Nephron progenitor cell (in vitro differentiated cells): ENCODE measurements at regions not wholly inside any gene's neighbourhood (a gene's known extent, or its start where the extent isn't known, plus 50 kb on each side); places are given as distances from the start of the nearest gene placed in this dataset.

Experiments
- DNase-seq: peaks from one replicate; pipeline ENCODE4 v3.0.0; 2021
- H3K27ac Mint-ChIP-seq: 2 replicates; pipeline ENCODE4 v1.8.0; 2021; ENCODE audit warnings: mild to moderate bottlenecking, moderate library complexity, mixed read lengths
- H3K27me3 Mint-ChIP-seq: 2 replicates; pipeline ENCODE4 v1.8.0; 2021; ENCODE audit warnings: mild to moderate bottlenecking, low read depth, mixed read lengths; ENCODE audit not compliant: poor library complexity
- H3K36me3 Mint-ChIP-seq: 2 replicates; pipeline ENCODE4 v1.8.0; 2021; ENCODE audit warnings: low read depth, mixed read lengths
- H3K4me1 Mint-ChIP-seq: 2 replicates; pipeline ENCODE4 v1.8.0; 2021; ENCODE audit warnings: mixed read lengths
- H3K4me3 Mint-ChIP-seq: 2 replicates; pipeline ENCODE4 v1.8.0; 2021; ENCODE audit warnings: mild to moderate bottlenecking, moderate library complexity, mixed read lengths
- H3K9me3 Mint-ChIP-seq: 2 replicates; pipeline ENCODE4 v1.8.0; 2021; ENCODE audit warnings: mild to moderate bottlenecking, moderate library complexity, mixed read lengths
- TF ChIP-seq, protein P1 (sequence below): fragments of 200-600 bp; sonication (generic); IDR thresholded peaks from 2 replicates; pipeline ENCODE4 v1.5.0; 2021; ENCODE audit warnings: antibody characterized with exemption

- no peak overlapping the region for H3K27ac Mint-ChIP-seq
- H3K27me3 Mint-ChIP-seq, result peaks cover 6% of the 10 kb centered on the region
- H3K4me3 Mint-ChIP-seq, result no peak overlapping the region
- no peaks in the 10 kb centered on the region for H3K36me3 Mint-ChIP-seq
- H3K4me1 Mint-ChIP-seq, result no peaks in the 10 kb centered on the region
- H3K9me3 Mint-ChIP-seq, result peaks cover 9% of the 10 kb centered on the region
- no peak for DNase-seq
- TF ChIP-seq, protein P1, sequence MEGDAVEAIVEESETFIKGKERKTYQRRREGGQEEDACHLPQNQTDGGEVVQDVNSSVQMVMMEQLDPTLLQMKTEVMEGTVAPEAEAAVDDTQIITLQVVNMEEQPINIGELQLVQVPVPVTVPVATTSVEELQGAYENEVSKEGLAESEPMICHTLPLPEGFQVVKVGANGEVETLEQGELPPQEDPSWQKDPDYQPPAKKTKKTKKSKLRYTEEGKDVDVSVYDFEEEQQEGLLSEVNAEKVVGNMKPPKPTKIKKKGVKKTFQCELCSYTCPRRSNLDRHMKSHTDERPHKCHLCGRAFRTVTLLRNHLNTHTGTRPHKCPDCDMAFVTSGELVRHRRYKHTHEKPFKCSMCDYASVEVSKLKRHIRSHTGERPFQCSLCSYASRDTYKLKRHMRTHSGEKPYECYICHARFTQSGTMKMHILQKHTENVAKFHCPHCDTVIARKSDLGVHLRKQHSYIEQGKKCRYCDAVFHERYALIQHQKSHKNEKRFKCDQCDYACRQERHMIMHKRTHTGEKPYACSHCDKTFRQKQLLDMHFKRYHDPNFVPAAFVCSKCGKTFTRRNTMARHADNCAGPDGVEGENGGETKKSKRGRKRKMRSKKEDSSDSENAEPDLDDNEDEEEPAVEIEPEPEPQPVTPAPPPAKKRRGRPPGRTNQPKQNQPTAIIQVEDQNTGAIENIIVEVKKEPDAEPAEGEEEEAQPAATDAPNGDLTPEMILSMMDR, result no peak
Observed at GRCh38 chr14:51401272-51401671, 161.2 kb downstream of the TMX1 start.

- TF ChIP-seq, protein P1, result no peak
- no peak overlapping the region for H3K4me3 Mint-ChIP-seq
- no peaks in the 10 kb centered on the region for H3K4me1 Mint-ChIP-seq
- H3K27me3 Mint-ChIP-seq, result peaks cover 6% of the 10 kb centered on the region
- peaks cover 12% of the 10 kb centered on the region for H3K9me3 Mint-ChIP-seq
- no peaks in the 10 kb centered on the region for H3K36me3 Mint-ChIP-seq
- no peak for DNase-seq
- no peak overlapping the region for H3K27ac Mint-ChIP-seq
Observed at GRCh38 chr14:51401756-51402155, 161.7 kb downstream of the TMX1 start.

DNA sequence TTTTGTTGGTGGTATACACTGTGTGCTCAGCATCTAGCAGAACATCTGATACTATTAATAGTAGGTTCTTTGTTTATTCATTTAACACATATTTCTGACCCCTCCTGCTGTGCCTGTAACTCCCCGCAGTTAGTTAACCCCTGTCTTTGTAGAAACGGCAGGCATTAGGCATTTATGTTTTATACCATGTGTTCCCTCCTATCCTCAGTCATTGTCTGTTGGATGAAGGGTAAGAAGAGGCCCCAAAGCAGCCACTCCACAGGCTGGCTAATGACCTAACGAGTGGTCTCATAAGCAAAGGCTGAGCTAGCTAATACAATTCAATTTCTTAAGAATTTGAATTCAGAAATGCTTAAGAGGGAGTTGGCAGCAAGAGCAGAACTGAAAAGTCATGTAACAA lies 170.8 kb downstream of the TMX1 start:
- Mint-ChIP-seq H3K27me3 (peaks cover 7% of the 10 kb centered on the region), H3K4me3 (no peak overlapping the region), H3K4me1 (peaks cover 6% of the 10 kb centered on the region), H3K9me3 (peaks cover 34% of the 10 kb centered on the region), H3K27ac (peak overlapping the region; percentile 2), H3K36me3 (peaks cover 5% of the 10 kb centered on the region)
- DNase-seq, result no peak
- TF ChIP-seq, protein P1, result no peak

DNA sequence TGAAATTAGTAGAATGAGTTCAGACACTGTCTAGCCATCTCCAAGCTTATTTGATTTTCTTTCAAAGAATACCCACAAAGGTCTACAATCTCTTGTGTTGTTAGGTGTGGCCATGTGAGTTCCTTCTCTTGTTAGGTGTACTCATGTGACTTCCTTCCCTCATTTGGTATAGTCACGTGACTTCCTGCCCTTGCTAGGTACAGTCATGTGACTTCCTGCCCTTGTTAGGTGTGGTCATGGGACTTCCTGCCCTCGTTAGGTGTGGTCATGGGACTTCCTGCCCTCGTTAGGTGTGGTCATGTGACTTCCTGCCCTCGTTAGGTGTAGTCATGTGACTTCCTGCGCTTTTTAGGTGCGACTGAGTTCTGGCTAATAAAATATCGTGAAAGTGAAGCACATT lies 179.6 kb downstream of the TMX1 start:
- no peaks in the 10 kb centered on the region for H3K4me1 Mint-ChIP-seq
- H3K36me3 Mint-ChIP-seq, result peaks cover 3% of the 10 kb centered on the region
- TF ChIP-seq, protein P1, result no peak
- H3K9me3 Mint-ChIP-seq, result peaks cover 45% of the 10 kb centered on the region
- H3K27me3 Mint-ChIP-seq, result peaks cover 7% of the 10 kb centered on the region
- no peak overlapping the region for H3K27ac Mint-ChIP-seq
- no peak for DNase-seq
- no peak overlapping the region for H3K4me3 Mint-ChIP-seq

GRCh38 chr14:51422704-51423103 lies 182.7 kb downstream of the TMX1 start:
- Mint-ChIP-seq H3K27me3 (no peaks in the 10 kb centered on the region), H3K9me3 (peaks cover 27% of the 10 kb centered on the region), H3K36me3 (no peaks in the 10 kb centered on the region), H3K27ac (no peak overlapping the region), H3K4me3 (no peak overlapping the region), H3K4me1 (no peaks in the 10 kb centered on the region)
- TF ChIP-seq, protein P1, result no peak
- DNase-seq, result no peak

DNA sequence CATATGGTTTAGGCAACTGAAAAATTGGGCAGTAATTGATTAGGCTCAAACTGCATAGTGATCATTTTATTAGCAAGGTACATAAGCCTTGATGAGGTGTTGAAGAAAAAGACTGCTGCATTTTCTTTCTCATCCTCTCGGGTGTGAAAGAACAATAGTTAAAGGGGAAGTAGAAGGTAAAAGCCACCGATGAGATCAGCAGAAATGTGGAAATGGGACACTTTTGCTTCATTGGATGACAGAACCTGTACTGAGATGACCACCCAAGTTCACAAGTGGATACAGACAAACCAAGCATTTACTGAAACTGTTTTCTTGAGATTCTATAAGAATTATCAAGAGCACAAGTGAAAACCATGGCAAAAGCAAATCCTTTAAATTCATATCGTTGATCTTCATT lies 184.0 kb downstream of the TMX1 start:
- Mint-ChIP-seq H3K27me3 (peaks cover 4% of the 10 kb centered on the region), H3K4me3 (no peak overlapping the region), H3K36me3 (no peaks in the 10 kb centered on the region), H3K9me3 (peaks cover 17% of the 10 kb centered on the region), H3K4me1 (no peaks in the 10 kb centered on the region), H3K27ac (no peak overlapping the region)
- no peak for DNase-seq
- TF ChIP-seq, protein P1, result no peak
